ENCODE measurements at regions not wholly inside any gene's neighbourhood (a gene's known extent, or its start where the extent isn't known, plus 50 kb on each side); places are given as distances from the start of the nearest gene placed in this dataset.
A peak's percentile ranks its signal among the peaks of the same experiment; 100 is the strongest.
"Not testable (repeated sequence)": the region's sequence is repeated elsewhere in the genome, so short reads cannot be mapped to it uniquely, and the experiment has no call there.

GRCh38 chr16:29578898-29579297 lies 72.7 kb upstream of the NPIPB12 start:
- intact Hi-C loops (cut with DNase I); H3K9me3 ChIP-seq; H3K27me3 ChIP-seq; H3K4me3 ChIP-seq; DNase-seq; H3K27ac ChIP-seq: not testable (repeated sequence)
- H3K36me3 ChIP-seq, result peaks cover 0 to 27% (median 0%) of the 10 kb centered on the region in 3 donors
- WGBS, 2 donors, result 56 to 60% methylated on average over 1 of the region's 1 CpG
- peaks cover 0 to 11% (median 0%) of the 10 kb centered on the region in 3 donors for H3K4me1 ChIP-seq

- 89 to 92% methylated on average over 4 of the region's 4 CpGs for WGBS, 2 donors
- H3K27me3 ChIP-seq; intact Hi-C loops (cut with DNase I); H3K27ac ChIP-seq; H3K4me3 ChIP-seq; DNase-seq; H3K9me3 ChIP-seq: not testable (repeated sequence)
- peaks cover 0 to 11% (median 0%) of the 10 kb centered on the region in 3 donors for H3K4me1 ChIP-seq
- H3K36me3 ChIP-seq, result peaks cover 0 to 18% (median 0%) of the 10 kb centered on the region in 3 donors
Measured at GRCh38 chr16:29581764-29582163, 75.6 kb upstream of the NPIPB12 start.

- intact Hi-C loops (cut with DNase I); H3K36me3 ChIP-seq; H3K27ac ChIP-seq; H3K4me3 ChIP-seq; H3K27me3 ChIP-seq; H3K9me3 ChIP-seq; DNase-seq: not testable (repeated sequence)
- peaks cover 0 to 24% (median 5%) of the 10 kb centered on the region in 3 donors for H3K4me1 ChIP-seq
- 60 to 77% methylated on average over 1 to 4 of the region's 6 CpGs for WGBS, 2 donors
Measured at GRCh38 chr16:29591919-29592318, 71.1 kb upstream of the SPN start.

- H3K4me1 ChIP-seq, result peaks cover 0 to 32% (median 5%) of the 10 kb centered on the region in 3 donors
- intact Hi-C loops (cut with DNase I); DNase-seq; H3K9me3 ChIP-seq; H3K27me3 ChIP-seq; H3K36me3 ChIP-seq: not testable (repeated sequence)
- peak overlapping the region; percentile 86 to 98 (median 93) for H3K27ac ChIP-seq
- peak overlapping the region; percentile 39 to 78 (median 58) for H3K4me3 ChIP-seq
- no CpG with 5 or more reads among the region's 38 CpGs for WGBS, 2 donors
Measured at GRCh38 chr16:29594269-29594925, 68.7 kb upstream of the SPN start.

GRCh38 chr16:29594926-29595838 lies 67.9 kb upstream of the SPN start:
- H3K9me3 ChIP-seq; intact Hi-C loops (cut with DNase I); DNase-seq; H3K27me3 ChIP-seq; H3K36me3 ChIP-seq: not testable (repeated sequence)
- Histone ChIP-seq H3K4me3 (peak overlapping the region; percentile 39 to 78 (median 58)), H3K27ac (peak overlapping the region; percentile 86 to 98 (median 93)), H3K4me1 (peaks cover 0 to 39% (median 8%) of the 10 kb centered on the region in 3 donors)
- 0 to 7% methylated on average over 2 to 29 of the region's 91 CpGs for WGBS, 2 donors
- TF ChIP-seq POLR2A (IDR thresholded peaks at IDR 0.05), result peak in 3 of 4 donors; percentile 38 to 83 (median 50)

GRCh38 chr16:29597030-29597429 lies 66.0 kb upstream of the SPN start:
- DNase-seq; H3K27me3 ChIP-seq; H3K9me3 ChIP-seq; H3K27ac ChIP-seq; H3K36me3 ChIP-seq; intact Hi-C loops (cut with DNase I); H3K4me3 ChIP-seq: not testable (repeated sequence)
- H3K4me1 ChIP-seq, result peaks cover 0 to 50% (median 8%) of the 10 kb centered on the region in 3 donors
- WGBS, 2 donors, result 85% methylated on average over 6 to 7 of the region's 7 CpGs

- H3K27me3 ChIP-seq; H3K9me3 ChIP-seq; H3K36me3 ChIP-seq; DNase-seq; intact Hi-C loops (cut with DNase I): not testable (repeated sequence)
- peak in 1 of 4 donors; percentile 37 for TF ChIP-seq POLR2A (IDR thresholded peaks at IDR 0.05)
- H3K4me3 ChIP-seq, result peak overlapping the region in 2 of 4 donors; percentile 12 to 48
- 40 to 63% methylated on average over 8 to 14 of the region's 26 CpGs for WGBS, 2 donors
- H3K27ac ChIP-seq, result peak overlapping the region in 2 of 4 donors; percentile 52 to 63
- H3K4me1 ChIP-seq, result peaks cover 5 to 66% (median 17%) of the 10 kb centered on the region in 3 donors
Measured at GRCh38 chr16:29600111-29601000, 62.7 kb upstream of the SPN start.

- DNase-seq, result not testable (repeated sequence)
- Histone ChIP-seq H3K27ac (peak overlapping the region in 1 of 4 donors; percentile 34), H3K4me1 (peaks cover 8 to 71% (median 15%) of the 10 kb centered on the region in 3 donors)
Measured at GRCh38 chr16:29602247-29602625, 60.8 kb upstream of the SPN start.

GRCh38 chr16:29602683-29603088 lies 60.4 kb upstream of the SPN start:
- H3K27me3 ChIP-seq; DNase-seq; H3K36me3 ChIP-seq; intact Hi-C loops (cut with DNase I); H3K4me3 ChIP-seq; H3K9me3 ChIP-seq: not testable (repeated sequence)
- peak overlapping the region in 1 of 4 donors; percentile 34 for H3K27ac ChIP-seq
- peaks cover 9 to 74% (median 19%) of the 10 kb centered on the region in 3 donors for H3K4me1 ChIP-seq
- WGBS, 2 donors, result 57% methylated on average over 3 of the region's 6 CpGs; no CpG with 5 or more reads in 1 of the 2 donors

More at GRCh38 chr16:29602247-29602625, 60.8 kb upstream of the SPN start:
- H3K27me3 ChIP-seq; H3K36me3 ChIP-seq; intact Hi-C loops (cut with DNase I); H3K9me3 ChIP-seq; H3K4me3 ChIP-seq: not testable (repeated sequence)
- 83 to 100% methylated on average over 1 to 8 of the region's 9 CpGs for WGBS, 2 donors

- H3K9me3 ChIP-seq; H3K27me3 ChIP-seq; H3K4me3 ChIP-seq; intact Hi-C loops (cut with DNase I); H3K36me3 ChIP-seq; DNase-seq: not testable (repeated sequence)
- 47 to 64% methylated on average over 4 to 5 of the region's 21 CpGs for WGBS, 2 donors
- Histone ChIP-seq H3K4me1 (peaks cover 9 to 82% (median 16%) of the 10 kb centered on the region in 3 donors), H3K27ac (peak overlapping the region; percentile 21 to 46 (median 30))
Measured at GRCh38 chr16:29604631-29605549, 58.2 kb upstream of the SPN start.

- H3K4me3 ChIP-seq; H3K27me3 ChIP-seq; H3K36me3 ChIP-seq; H3K27ac ChIP-seq; H3K9me3 ChIP-seq; intact Hi-C loops (cut with DNase I); DNase-seq: not testable (repeated sequence)
- peaks cover 9 to 81% (median 16%) of the 10 kb centered on the region in 3 donors for H3K4me1 ChIP-seq
- WGBS, 2 donors, result 95 to 97% methylated on average over 5 to 8 of the region's 16 CpGs
Measured at GRCh38 chr16:29605593-29606205, 57.3 kb upstream of the SPN start.

All from esophagus squamous epithelium (tissue), 5 donors.